ENCODE measurements at regions not wholly inside any gene's neighbourhood (a gene's known extent, or its start where the extent isn't known, plus 50 kb on each side); places are given as distances from the start of the nearest gene placed in this dataset.

- TF ChIP-seq CTCF (IDR thresholded peaks at IDR 0.05), result no peak
- no peak for ATAC-seq
These were observed 99.4 kb upstream of the UBE2E2 start for GRCh38 chr3:23103764-23104163.

GRCh38 chr3:23105048-23105447 lies 98.1 kb upstream of the UBE2E2 start:
- no peaks in the 10 kb centered on the region for H3K9me3 ChIP-seq
- H3K4me3 ChIP-seq, result no peak overlapping the region
- no peak for DNase-seq
- intact Hi-C loops (cut with DNase I), result no loop called here
- no peak for ATAC-seq
- no peaks in the 10 kb centered on the region for H3K27me3 ChIP-seq (ENCODE audit: low read depth)
- TF ChIP-seq CTCF (IDR thresholded peaks at IDR 0.05), result no peak
- H3K4me1 ChIP-seq, result no peaks in the 10 kb centered on the region
- H3K27ac ChIP-seq, result no peak overlapping the region
- no peaks in the 10 kb centered on the region for H3K36me3 ChIP-seq

More at GRCh38 chr3:23103764-23104163, 99.4 kb upstream of the UBE2E2 start:
- H3K27me3 ChIP-seq (ENCODE audit: low read depth), result no peaks in the 10 kb centered on the region
- H3K4me1 ChIP-seq, result no peaks in the 10 kb centered on the region
- H3K36me3 ChIP-seq, result no peaks in the 10 kb centered on the region
- intact Hi-C loops (cut with DNase I), result no loop called here
- H3K4me3 ChIP-seq, result no peak overlapping the region
- H3K9me3 ChIP-seq, result no peaks in the 10 kb centered on the region
- H3K27ac ChIP-seq, result no peak overlapping the region
- no peak for DNase-seq

- Histone ChIP-seq H3K27ac (no peak overlapping the region), H3K4me1 (no peaks in the 10 kb centered on the region), H3K4me3 (no peak overlapping the region), H3K36me3 (no peaks in the 10 kb centered on the region), H3K9me3 (no peaks in the 10 kb centered on the region), H3K27me3 (ENCODE audit: low read depth) (no peaks in the 10 kb centered on the region)
- intact Hi-C loops (cut with DNase I), result no loop called here
- no peak for TF ChIP-seq CTCF (IDR thresholded peaks at IDR 0.05)
- ATAC-seq (no peak), DNase-seq (no peak)
These were observed 96.5 kb upstream of the UBE2E2 start for GRCh38 chr3:23106666-23107065.

GRCh38 chr3:23107221-23107620 lies 95.9 kb upstream of the UBE2E2 start:
- Histone ChIP-seq H3K27ac (no peak overlapping the region), H3K4me3 (no peak overlapping the region), H3K27me3 (ENCODE audit: low read depth) (no peaks in the 10 kb centered on the region), H3K9me3 (no peaks in the 10 kb centered on the region), H3K4me1 (no peaks in the 10 kb centered on the region), H3K36me3 (no peaks in the 10 kb centered on the region)
- intact Hi-C loops (cut with DNase I), result no loop called here
- ATAC-seq (no peak), DNase-seq (no peak)
- TF ChIP-seq CTCF (IDR thresholded peaks at IDR 0.05), result no peak

GRCh38 chr3:23108451-23109057 lies 94.6 kb upstream of the UBE2E2 start:
- Histone ChIP-seq H3K9me3 (no peaks in the 10 kb centered on the region), H3K36me3 (no peaks in the 10 kb centered on the region), H3K4me3 (no peak overlapping the region), H3K4me1 (peaks cover 3% of the 10 kb centered on the region), H3K27ac (no peak overlapping the region), H3K27me3 (ENCODE audit: low read depth) (no peaks in the 10 kb centered on the region)
- intact Hi-C loops (cut with DNase I), result no loop called here
- no peak for TF ChIP-seq CTCF (IDR thresholded peaks at IDR 0.05)
- ATAC-seq, result no peak
- DNase-seq, result no peak
